ENCODE measurements at regions not wholly inside any gene's neighbourhood (a gene's known extent, or its start where the extent isn't known, plus 50 kb on each side); places are given as distances from the start of the nearest gene placed in this dataset.
"Not testable (repeated sequence)": the region's sequence is repeated elsewhere in the genome, so short reads cannot be mapped to it uniquely, and the experiment has no call there.

GRCh38 chr3:195657475-195658372 is 63.1 kb upstream of the MUC20 start:
- in situ Hi-C loops (cut with HindIII; ENCODE audit: extremely low pct_ligation_motif_present, low pct_unique_long_range_greater_than_20kb); H3K36me3 ChIP-seq (replicated peaks in 1 of 2; ENCODE audit: control insufficient read depth in 1 of 2, insufficient read depth in 2 of 2, low read length in 2 of 2); H3K9me3 ChIP-seq (ENCODE audit: low read length); H4K20me1 ChIP-seq (ENCODE audit: insufficient read depth, low read length); FAIRE-seq; H3K27me3 ChIP-seq (ENCODE audit: control insufficient read depth in 1 of 2, insufficient read depth in 2 of 2, low read length in 2 of 2); H3K27ac ChIP-seq (ENCODE audit: extremely low read length, insufficient read depth, low read length); H2AFZ ChIP-seq (ENCODE audit: low read length); intact Hi-C loops (cut with micrococcal nuclease; ENCODE audit: unreplicated experiment); BruUV-seq (replicated peaks); CTCF ChIA-PET (ENCODE audit: low intra/inter-chr PET ratio, low total read pairs); H3K4me1 ChIP-seq (ENCODE audit: insufficient read depth, low read length); H3K79me2 ChIP-seq (ENCODE audit: insufficient read depth, low read length); POLR2A ChIA-PET: not testable (repeated sequence)
- 0% methylated on average over 3 of the region's 99 CpGs for WGBS (ENCODE audit: low lambda C conversion rate)
- Histone ChIP-seq H3K4me2 (ENCODE audit: low read depth, low read length) (peak overlapping the region; percentile 71), H3K4me3 (replicated peaks in 1 of 3; ENCODE audit: insufficient read depth in 1 of 3, low read depth in 2 of 3, low read length in 3 of 3) (peak overlapping the region; percentile 54 to 65 (median 64); a peak in 5 of 6 replicates), H3K9ac (ENCODE audit: insufficient read depth, low read depth, low read length) (peak overlapping the region; percentile 62)
- ATAC-seq (peak; percentile 79), DNase-seq (ENCODE audit: low spot score) (peak; percentile 36)
- 0 out of 2 replicates have a peak, but pooled peaks have one; percentile 43 for TF ChIP-seq KLF12 (CRISPR knock-in tag; IDR thresholded peaks at IDR 0.05; ENCODE audit: borderline replicate concordance)
- TF ChIP-seq TAF1 (CRISPR knock-in tag; IDR thresholded peaks at IDR 0.05), result peak; percentile 31; the same call in 1 of the 2 replicates
- peak; percentile 19; the same call in 1 of the 2 replicates for TF ChIP-seq SAP130 (CRISPR knock-in tag; IDR thresholded peaks at IDR 0.05; ENCODE audit: low read depth)
- TF ChIP-seq ZNF687 (CRISPR knock-in tag; IDR thresholded peaks at IDR 0.05), result peak; percentile 21; the same call in 1 of the 2 replicates
- peak in 1 of 2 experiments; percentile 64; a peak in 2 of 4 replicates for TF ChIP-seq POLR2A (IDR thresholded peaks at IDR 0.05; ENCODE audit: insufficient read depth in 1 of 2, low read depth in 2 of 2, low read length in 2 of 2)
- 0 out of 2 replicates have a peak, but pooled peaks have one; percentile 16 for TF ChIP-seq HDAC2 (CRISPR knock-in tag; IDR thresholded peaks at IDR 0.05)
- 0 out of 2 replicates have a peak, but pooled peaks have one; percentile 11 for TF ChIP-seq ZNF777 (CRISPR knock-in tag; IDR thresholded peaks at IDR 0.05)
- TF ChIP-seq POLR2AphosphoS5 (IDR thresholded peaks at IDR 0.05; ENCODE audit: low read depth, low read length), result peak; percentile 44; the same call in 1 of the 2 replicates
- peak; percentile 75 for TF ChIP-seq ZFY (CRISPR knock-in tag; IDR thresholded peaks at IDR 0.05)
- TF ChIP-seq DRAP1 (CRISPR knock-in tag; IDR thresholded peaks at IDR 0.05), result peak; percentile 41; the same call in 1 of the 2 replicates
- peak; percentile 40; the same call in 1 of the 2 replicates for TF ChIP-seq ZNF574 (CRISPR knock-in tag; IDR thresholded peaks at IDR 0.05)
- TF ChIP-seq KAT8 (CRISPR knock-in tag; IDR thresholded peaks at IDR 0.05), result 0 out of 2 replicates have a peak, but pooled peaks have one; percentile 32
- TF ChIP-seq KDM2A (CRISPR knock-in tag; IDR thresholded peaks at IDR 0.05; ENCODE audit: borderline replicate concordance, low read depth), result peak; percentile 47; the same call in 1 of the 2 replicates
- peak; percentile 64 for TF ChIP-seq RBFOX2 (IDR thresholded peaks at IDR 0.05; ENCODE audit: low read depth, low read length)
- 0 out of 2 replicates have a peak, but pooled peaks have one; percentile 28 for TF ChIP-seq E2F1 (CRISPR knock-in tag; IDR thresholded peaks at IDR 0.05)
- 0 out of 2 replicates have a peak, but pooled peaks have one; percentile 27 for TF ChIP-seq DMAP1 (CRISPR knock-in tag; IDR thresholded peaks at IDR 0.05)
